H1 (cell line): ENCODE measurements at regions not wholly inside any gene's neighbourhood (a gene's known extent, or its start where the extent isn't known, plus 50 kb on each side); places are given as distances from the start of the nearest gene placed in this dataset.

ENCODE experiments used
- CEBPB ChIP-seq: IDR thresholded peaks from 2 replicates; pipeline ENCODE4 v1.6.1; 2012; ENCODE audit warnings: low read depth, low read length
- CHD7 ChIP-seq: fragments of 300-600 bp; sonication (generic); IDR thresholded peaks from 2 replicates; pipeline ENCODE4 v1.7.1; 2012; ENCODE audit warnings: low read length, moderate library complexity, mild to moderate bottlenecking, inconsistent platforms; ENCODE audit not compliant: insufficient replicate concordance
- CREB1 ChIP-seq: IDR thresholded peaks from 2 replicates; pipeline ENCODE4 v1.6.1; 2012; ENCODE audit warnings: inconsistent platforms
- CTBP2 ChIP-seq: IDR thresholded peaks from 2 replicates; pipeline ENCODE4 v1.7.0; 2011; ENCODE audit warnings: borderline replicate concordance, mild to moderate bottlenecking, moderate library complexity, mixed read lengths, low read length; ENCODE audit not compliant: insufficient read depth, insufficient read length
- FOSL1 ChIP-seq: IDR thresholded peaks from 2 replicates; pipeline ENCODE4 v1.6.1; 2011; ENCODE audit warnings: mild to moderate bottlenecking, low read depth, low read length, moderate library complexity; ENCODE audit not compliant: insufficient read depth
- GTF2F1 ChIP-seq: IDR thresholded peaks from 2 replicates; pipeline ENCODE4 v1.6.1; 2012; ENCODE audit warnings: low read depth, low read length, improper control_type of control experiment, borderline replicate concordance
- POU5F1 ChIP-seq: IDR thresholded peaks from 2 replicates; pipeline ENCODE4 v1.6.1; 2011; ENCODE audit warnings: low read depth, mild to moderate bottlenecking, low read length, moderate library complexity
- SAP30 ChIP-seq: fragments of 300-600 bp; sonication (generic); IDR thresholded peaks from 2 replicates; pipeline ENCODE4 v1.7.1; 2012; ENCODE audit warnings: low read length, moderate library complexity, mild to moderate bottlenecking, inconsistent platforms; ENCODE audit not compliant: insufficient read depth, insufficient replicate concordance
- SIN3A ChIP-seq, 2 experiments: IDR thresholded peaks in 1 of 2; conservative IDR thresholded peaks in 1 of 2; 2 replicates each; pipeline ENCODE4 v1.6.1; 2011 to 2012; ENCODE audit warnings: low read length in 2 of 2, improper control_type of control experiment in 1 of 2, low read depth in 1 of 2, mild to moderate bottlenecking in 1 of 2
- TAF7 ChIP-seq: optimal IDR thresholded peaks from 2 replicates; pipeline ENCODE3; 2011; ENCODE audit warnings: low read depth, mild to moderate bottlenecking, inconsistent platforms, low read length, moderate library complexity, borderline replicate concordance
- TF ChIP-seq, protein P1 (sequence below): IDR thresholded peaks from 2 replicates; pipeline ENCODE4 v1.6.1; 2012; ENCODE audit warnings: inconsistent platforms

GRCh38 chr4:83932750-83933391 lies 397.0 kb downstream of the GPAT3 start (continued):
- TF ChIP-seq CHD7 (no peak), TAF7 (no peak), FOSL1 (no peak), CEBPB (no peak), SAP30 (no peak), CTBP2 (no peak), POU5F1 (no peak), SIN3A (conservative IDR thresholded peaks at IDR 0.05 in 1 of 2, IDR thresholded peaks at IDR 0.05 in 1 of 2; ENCODE audit: low read depth in 1 of 2, low read length in 2 of 2) (no peak), GTF2F1 (no peak), CREB1 (no peak)
- TF ChIP-seq, protein P1, sequence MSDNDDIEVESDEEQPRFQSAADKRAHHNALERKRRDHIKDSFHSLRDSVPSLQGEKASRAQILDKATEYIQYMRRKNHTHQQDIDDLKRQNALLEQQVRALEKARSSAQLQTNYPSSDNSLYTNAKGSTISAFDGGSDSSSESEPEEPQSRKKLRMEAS, result no peak
